HL-60 (cell line): ENCODE measurements at regions not wholly inside any gene's neighbourhood (a gene's known extent, or its start where the extent isn't known, plus 50 kb on each side); places are given as distances from the start of the nearest gene placed in this dataset.

Source experiments
- DNase-seq, 2 experiments: peaks; one replicate each; pipeline ENCODE4 v3.0.0-alpha.2; 2010 to 2020; ENCODE audit warnings: low read depth in 1 of 2, low spot score in 1 of 2
- H3K27ac ChIP-seq: fragments of 250-450 bp; sonication (Bioruptor Pico); replicated peaks from 2 replicates; pipeline ENCODE4 v1.5.1; 2020; ENCODE audit warnings: mild to moderate bottlenecking, moderate library complexity
- H3K27me3 ChIP-seq: fragments of 250-450 bp; sonication (Bioruptor Pico); 2 replicates; pipeline ENCODE4 v1.5.1; 2021; ENCODE audit warnings: mild to moderate bottlenecking, moderate library complexity; ENCODE audit not compliant: insufficient read depth, poor library complexity, severe bottlenecking
- H3K4me3 ChIP-seq: replicated peaks from 2 replicates; pipeline ENCODE4 v1.5.1; 2011; ENCODE audit warnings: mild to moderate bottlenecking, control low read depth, low read length; ENCODE audit not compliant: insufficient read depth
- GABPA ChIP-seq: IDR thresholded peaks from 2 replicates; pipeline ENCODE4 v1.6.1; 2012; ENCODE audit warnings: low read depth
- POLR2AphosphoS5 ChIP-seq: IDR thresholded peaks from 2 replicates; pipeline ENCODE4 v1.6.1; 2012; ENCODE audit warnings: low read depth
- SPI1 ChIP-seq: IDR thresholded peaks from 2 replicates; pipeline ENCODE4 v1.6.1; 2012; ENCODE audit warnings: low read depth, mild to moderate bottlenecking, borderline replicate concordance
- TF ChIP-seq, protein P1 (sequence below): IDR thresholded peaks from 2 replicates; pipeline ENCODE4 v1.6.1; 2012; ENCODE audit warnings: low read depth; ENCODE audit not compliant: insufficient replicate concordance
- TF ChIP-seq, protein P2 (sequence below): IDR thresholded peaks from one replicate; pipeline ENCODE4 v1.5.1; 2011; ENCODE audit warnings: low read length, control low read depth, inconsistent platforms; ENCODE audit not compliant: insufficient read depth

DNA sequence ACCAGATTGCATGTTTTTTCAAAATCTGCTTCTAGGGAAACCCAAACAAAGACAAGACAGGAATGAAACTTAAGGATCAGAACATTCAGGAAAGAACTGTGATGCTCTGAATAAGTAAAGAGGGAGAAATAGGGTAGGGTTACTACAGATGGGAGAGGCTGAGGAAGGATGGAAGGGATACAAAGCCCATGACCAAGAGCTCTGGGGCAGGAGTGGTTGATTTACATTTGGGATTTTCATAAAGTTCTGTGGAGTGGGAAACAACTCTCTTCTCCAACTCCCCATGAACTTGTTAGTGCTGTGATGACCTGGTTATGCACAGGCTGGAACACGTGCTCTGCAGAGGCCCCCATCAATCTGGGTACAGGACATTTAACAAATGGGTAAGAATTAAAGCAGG, 216.0 kb upstream of the KLF14 start:
- Histone ChIP-seq H3K27ac (no peak overlapping the region), H3K4me3 (no peak overlapping the region)
- no peak for DNase-seq

DNA sequence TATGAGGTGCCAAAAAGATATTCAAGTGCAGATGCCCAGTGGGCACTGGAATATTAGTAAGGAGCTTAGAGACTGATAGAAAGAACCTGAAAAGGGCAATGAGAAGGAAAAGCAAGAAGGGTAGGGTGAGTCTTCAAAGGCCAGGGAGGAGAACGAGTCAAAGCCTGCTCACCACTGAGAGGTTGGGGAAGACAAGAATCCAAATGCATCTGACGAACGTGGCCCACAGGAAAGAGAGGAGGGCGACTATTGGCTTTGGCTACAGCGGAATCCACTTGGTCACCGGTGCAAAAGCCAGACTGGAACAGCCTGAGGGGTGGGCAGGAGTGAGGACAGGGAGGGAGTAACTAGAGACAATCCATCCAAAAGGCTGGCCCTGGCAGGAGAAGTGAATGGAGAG, 216.7 kb upstream of the KLF14 start:
- no peak for DNase-seq

More for the DNA sequence above, 216.0 kb upstream of the KLF14 start:
- H3K27me3 ChIP-seq: no peaks in the 10 kb centered on the region
- TF ChIP-seq GABPA (no peak), SPI1 (no peak), POLR2AphosphoS5 (no peak)
- TF ChIP-seq, protein P1, sequence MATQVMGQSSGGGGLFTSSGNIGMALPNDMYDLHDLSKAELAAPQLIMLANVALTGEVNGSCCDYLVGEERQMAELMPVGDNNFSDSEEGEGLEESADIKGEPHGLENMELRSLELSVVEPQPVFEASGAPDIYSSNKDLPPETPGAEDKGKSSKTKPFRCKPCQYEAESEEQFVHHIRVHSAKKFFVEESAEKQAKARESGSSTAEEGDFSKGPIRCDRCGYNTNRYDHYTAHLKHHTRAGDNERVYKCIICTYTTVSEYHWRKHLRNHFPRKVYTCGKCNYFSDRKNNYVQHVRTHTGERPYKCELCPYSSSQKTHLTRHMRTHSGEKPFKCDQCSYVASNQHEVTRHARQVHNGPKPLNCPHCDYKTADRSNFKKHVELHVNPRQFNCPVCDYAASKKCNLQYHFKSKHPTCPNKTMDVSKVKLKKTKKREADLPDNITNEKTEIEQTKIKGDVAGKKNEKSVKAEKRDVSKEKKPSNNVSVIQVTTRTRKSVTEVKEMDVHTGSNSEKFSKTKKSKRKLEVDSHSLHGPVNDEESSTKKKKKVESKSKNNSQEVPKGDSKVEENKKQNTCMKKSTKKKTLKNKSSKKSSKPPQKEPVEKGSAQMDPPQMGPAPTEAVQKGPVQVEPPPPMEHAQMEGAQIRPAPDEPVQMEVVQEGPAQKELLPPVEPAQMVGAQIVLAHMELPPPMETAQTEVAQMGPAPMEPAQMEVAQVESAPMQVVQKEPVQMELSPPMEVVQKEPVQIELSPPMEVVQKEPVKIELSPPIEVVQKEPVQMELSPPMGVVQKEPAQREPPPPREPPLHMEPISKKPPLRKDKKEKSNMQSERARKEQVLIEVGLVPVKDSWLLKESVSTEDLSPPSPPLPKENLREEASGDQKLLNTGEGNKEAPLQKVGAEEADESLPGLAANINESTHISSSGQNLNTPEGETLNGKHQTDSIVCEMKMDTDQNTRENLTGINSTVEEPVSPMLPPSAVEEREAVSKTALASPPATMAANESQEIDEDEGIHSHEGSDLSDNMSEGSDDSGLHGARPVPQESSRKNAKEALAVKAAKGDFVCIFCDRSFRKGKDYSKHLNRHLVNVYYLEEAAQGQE: no peak
- TF ChIP-seq, protein P2, sequence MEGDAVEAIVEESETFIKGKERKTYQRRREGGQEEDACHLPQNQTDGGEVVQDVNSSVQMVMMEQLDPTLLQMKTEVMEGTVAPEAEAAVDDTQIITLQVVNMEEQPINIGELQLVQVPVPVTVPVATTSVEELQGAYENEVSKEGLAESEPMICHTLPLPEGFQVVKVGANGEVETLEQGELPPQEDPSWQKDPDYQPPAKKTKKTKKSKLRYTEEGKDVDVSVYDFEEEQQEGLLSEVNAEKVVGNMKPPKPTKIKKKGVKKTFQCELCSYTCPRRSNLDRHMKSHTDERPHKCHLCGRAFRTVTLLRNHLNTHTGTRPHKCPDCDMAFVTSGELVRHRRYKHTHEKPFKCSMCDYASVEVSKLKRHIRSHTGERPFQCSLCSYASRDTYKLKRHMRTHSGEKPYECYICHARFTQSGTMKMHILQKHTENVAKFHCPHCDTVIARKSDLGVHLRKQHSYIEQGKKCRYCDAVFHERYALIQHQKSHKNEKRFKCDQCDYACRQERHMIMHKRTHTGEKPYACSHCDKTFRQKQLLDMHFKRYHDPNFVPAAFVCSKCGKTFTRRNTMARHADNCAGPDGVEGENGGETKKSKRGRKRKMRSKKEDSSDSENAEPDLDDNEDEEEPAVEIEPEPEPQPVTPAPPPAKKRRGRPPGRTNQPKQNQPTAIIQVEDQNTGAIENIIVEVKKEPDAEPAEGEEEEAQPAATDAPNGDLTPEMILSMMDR: no peak

DNA sequence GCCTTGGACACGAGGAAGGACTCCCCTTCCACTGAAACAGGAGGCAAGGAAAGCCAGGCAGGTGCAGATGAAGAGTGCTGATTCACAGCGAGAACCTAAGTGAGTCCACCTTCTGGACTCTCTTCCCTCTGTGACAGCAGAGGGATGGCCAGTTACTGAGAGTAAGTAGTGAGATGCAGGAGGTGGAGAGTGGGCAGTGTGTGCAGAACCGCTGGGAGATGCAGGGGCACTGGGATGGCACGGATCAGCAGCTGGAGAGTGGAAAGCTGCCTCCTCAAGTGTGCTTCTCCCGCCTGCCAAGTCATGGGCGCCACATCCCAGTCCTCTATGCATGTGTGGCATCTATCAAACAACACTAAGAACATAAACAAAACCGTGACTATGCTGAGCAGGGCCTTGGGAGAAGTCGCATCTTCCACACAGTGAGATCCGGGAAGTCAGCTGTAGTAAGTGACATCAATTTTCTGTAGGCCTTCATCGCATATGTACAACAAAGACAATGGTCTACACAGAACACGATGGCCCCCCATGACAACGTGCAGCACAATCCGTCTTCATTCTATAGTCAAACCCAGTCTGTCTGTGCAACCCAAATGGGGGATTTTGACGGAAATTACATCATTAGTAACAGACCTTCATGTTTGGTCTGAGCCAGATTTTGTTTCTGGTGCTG, 217.4 kb upstream of the KLF14 start:
- DNase-seq: no peak
- H3K27ac ChIP-seq: no peak overlapping the region
- TF ChIP-seq SPI1: no peak
- TF ChIP-seq, protein P2: no peak
- TF ChIP-seq GABPA: no peak
- TF ChIP-seq POLR2AphosphoS5: no peak
- TF ChIP-seq, protein P1: no peak
- H3K27me3 ChIP-seq: no peaks in the 10 kb centered on the region
- no peak overlapping the region for H3K4me3 ChIP-seq

More for the DNA sequence above, 216.7 kb upstream of the KLF14 start:
- Histone ChIP-seq H3K4me3 (no peak overlapping the region), H3K27me3 (no peaks in the 10 kb centered on the region), H3K27ac (no peak overlapping the region)
- TF ChIP-seq POLR2AphosphoS5 (no peak), GABPA (no peak), SPI1 (no peak)
- TF ChIP-seq, protein P2: no peak
- TF ChIP-seq, protein P1: no peak
